Neural progenitor cell (in vitro differentiated cells): ENCODE measurements at regions not wholly inside any gene's neighbourhood (a gene's known extent, or its start where the extent isn't known, plus 50 kb on each side); places are given as distances from the start of the nearest gene placed in this dataset.

ENCODE experiments used
- DNase-seq: peaks from one replicate; pipeline ENCODE4 v3.0.0-alpha.2; 2016; ENCODE audit warnings: low spot score
- H2AFZ ChIP-seq: fragments of 200-600 bp; sonication (generic); replicated peaks from 2 replicates; pipeline ENCODE4 v1.6.1; 2016; ENCODE audit warnings: antibody characterized with exemption
- H3F3A ChIP-seq: fragments of 200-600 bp; sonication (generic); 2 replicates; pipeline ENCODE4 v1.6.1; 2016; ENCODE audit warnings: antibody characterized with exemption, low read depth
- H3K27ac ChIP-seq: fragments of 200-600 bp; sonication (generic); 2 replicates; pipeline ENCODE4 v1.5.1; 2016; ENCODE audit warnings: mild to moderate bottlenecking
- H3K27me3 ChIP-seq: fragments of 200-600 bp; sonication (generic); 2 replicates; pipeline ENCODE4 v1.6.1; 2016; ENCODE audit warnings: mild to moderate bottlenecking, moderate library complexity
- H3K36me3 ChIP-seq: fragments of 200-600 bp; sonication (generic); 2 replicates; pipeline ENCODE4 v1.5.1; 2016
- H3K4me1 ChIP-seq: fragments of 200-600 bp; sonication (generic); 2 replicates; pipeline ENCODE4 v1.6.1; 2016; ENCODE audit warnings: mixed run types
- H3K4me2 ChIP-seq: fragments of 200-600 bp; sonication (generic); 2 replicates; pipeline ENCODE4 v1.6.1; 2016
- H3K4me3 ChIP-seq: fragments of 200-600 bp; sonication (generic); 2 replicates; pipeline ENCODE4 v1.5.1; 2016
- H3K79me2 ChIP-seq: fragments of 200-600 bp; sonication (generic); 2 replicates; pipeline ENCODE4 v1.6.1; 2016; ENCODE audit warnings: low read depth
- H3K9ac ChIP-seq: fragments of 200-600 bp; sonication (generic); 2 replicates; pipeline ENCODE4 v1.6.1; 2016
- H3K9me3 ChIP-seq: fragments of 200-600 bp; sonication (generic); 2 replicates; pipeline ENCODE4 v1.5.1; 2016; ENCODE audit warnings: low read depth
- H4K20me1 ChIP-seq: fragments of 200-600 bp; sonication (generic); 2 replicates; pipeline ENCODE4 v1.6.1; 2016; ENCODE audit warnings: low read depth
- H3K27ac Mint-ChIP-seq: 3 replicates; pipeline ENCODE4 v1.8.0; 2021; ENCODE audit warnings: mixed read lengths
- H3K27me3 Mint-ChIP-seq: 2 replicates; pipeline ENCODE4 v1.8.0; 2022; ENCODE audit warnings: low read depth, mild to moderate bottlenecking, inconsistent platforms, moderate library complexity, mixed read lengths; ENCODE audit not compliant: insufficient read depth
- H3K36me3 Mint-ChIP-seq: 3 replicates; pipeline ENCODE4 v1.8.0; 2021; ENCODE audit warnings: mixed read lengths
- H3K4me1 Mint-ChIP-seq: 3 replicates; pipeline ENCODE4 v1.8.0; 2021; ENCODE audit warnings: mixed read lengths
- H3K4me3 Mint-ChIP-seq: 3 replicates; pipeline ENCODE4 v1.8.0; 2021; ENCODE audit warnings: mild to moderate bottlenecking, moderate library complexity, mixed read lengths
- H3K9me3 Mint-ChIP-seq: 3 replicates; pipeline ENCODE4 v1.8.0; 2020; ENCODE audit warnings: mixed read lengths
- CTCF ChIP-seq: fragments of 200-600 bp; sonication (generic); IDR thresholded peaks from 2 replicates; pipeline ENCODE4 v1.5.1; 2017; ENCODE audit warnings: antibody characterized with exemption, mild to moderate bottlenecking
- EZH2 ChIP-seq: fragments of 200-600 bp; sonication (generic); IDR thresholded peaks from 2 replicates; pipeline ENCODE4 v1.6.1; 2017; ENCODE audit warnings: antibody characterized with exemption, mild to moderate bottlenecking, moderate library complexity
- EZH2phosphoT487 ChIP-seq: fragments of 200-600 bp; sonication (generic); IDR thresholded peaks from 2 replicates; pipeline ENCODE4 v1.6.1; 2017; ENCODE audit warnings: antibody characterized with exemption

- H3K36me3 ChIP-seq: no peaks in the 10 kb centered on the region
- no peaks in the 10 kb centered on the region for H3K4me1 ChIP-seq
- H4K20me1 ChIP-seq: no peaks in the 10 kb centered on the region
- Mint-ChIP-seq H3K27me3 (peaks cover 4% of the 10 kb centered on the region), H3K36me3 (no peaks in the 10 kb centered on the region), H3K4me3 (no peak overlapping the region), H3K4me1 (no peaks in the 10 kb centered on the region), H3K9me3 (no peaks in the 10 kb centered on the region), H3K27ac (no peak overlapping the region)
- no peaks in the 10 kb centered on the region for H3K79me2 ChIP-seq
- no peak overlapping the region for H3K27ac ChIP-seq
- H3K4me3 ChIP-seq: no peak overlapping the region
- no peak for DNase-seq
- no peaks in the 10 kb centered on the region for H3K27me3 ChIP-seq
- no peak overlapping the region for H3K4me2 ChIP-seq
- no peak overlapping the region for H2AFZ ChIP-seq
- H3K9me3 ChIP-seq: no peaks in the 10 kb centered on the region
- H3K9ac ChIP-seq: no peak overlapping the region
- TF ChIP-seq EZH2 (no peak), EZH2phosphoT487 (no peak)
- no peaks in the 10 kb centered on the region for H3F3A ChIP-seq
These were observed 475.3 kb upstream of the RIOK2 start for GRCh38 chr5:97658116-97658900.

GRCh38 chr5:97666783-97667182 is 483.7 kb upstream of the RIOK2 start:
- Histone ChIP-seq H3K9me3 (no peaks in the 10 kb centered on the region), H3K36me3 (no peaks in the 10 kb centered on the region), H3K27ac (no peak overlapping the region), H3K27me3 (no peaks in the 10 kb centered on the region), H2AFZ (no peak overlapping the region), H3K9ac (no peak overlapping the region), H3K4me3 (no peak overlapping the region), H3K4me2 (no peak overlapping the region), H3K79me2 (no peaks in the 10 kb centered on the region), H4K20me1 (no peaks in the 10 kb centered on the region), H3F3A (no peaks in the 10 kb centered on the region), H3K4me1 (no peaks in the 10 kb centered on the region)
- Mint-ChIP-seq H3K4me1 (no peaks in the 10 kb centered on the region), H3K27me3 (no peaks in the 10 kb centered on the region), H3K4me3 (no peak overlapping the region), H3K9me3 (no peaks in the 10 kb centered on the region), H3K36me3 (no peaks in the 10 kb centered on the region), H3K27ac (no peak overlapping the region)
- TF ChIP-seq EZH2: no peak
- TF ChIP-seq EZH2phosphoT487: no peak
- no peak for TF ChIP-seq CTCF
- DNase-seq: no peak

GRCh38 chr5:97670447-97670846 is 487.4 kb upstream of the RIOK2 start:
- no peak overlapping the region for H3K27ac ChIP-seq
- no peaks in the 10 kb centered on the region for H3F3A ChIP-seq
- no peak overlapping the region for H3K4me2 ChIP-seq
- H2AFZ ChIP-seq: no peak overlapping the region
- no peaks in the 10 kb centered on the region for H3K4me1 Mint-ChIP-seq
- no peak for DNase-seq
- no peak overlapping the region for H3K27ac Mint-ChIP-seq
- H3K36me3 Mint-ChIP-seq: no peaks in the 10 kb centered on the region
- no peaks in the 10 kb centered on the region for H3K27me3 ChIP-seq
- TF ChIP-seq EZH2phosphoT487: no peak
- no peak for TF ChIP-seq CTCF
- TF ChIP-seq EZH2: no peak
- H3K4me3 ChIP-seq: no peak overlapping the region
- no peak overlapping the region for H3K9ac ChIP-seq
- H3K4me3 Mint-ChIP-seq: no peak overlapping the region
- no peaks in the 10 kb centered on the region for H3K36me3 ChIP-seq
- H3K9me3 ChIP-seq: no peaks in the 10 kb centered on the region
- no peaks in the 10 kb centered on the region for H3K9me3 Mint-ChIP-seq
- H3K27me3 Mint-ChIP-seq: no peaks in the 10 kb centered on the region
- H3K79me2 ChIP-seq: no peaks in the 10 kb centered on the region
- no peaks in the 10 kb centered on the region for H4K20me1 ChIP-seq
- H3K4me1 ChIP-seq: no peaks in the 10 kb centered on the region

GRCh38 chr5:97676608-97677007 is 493.6 kb upstream of the RIOK2 start:
- H3K36me3 ChIP-seq: no peaks in the 10 kb centered on the region
- Mint-ChIP-seq H3K4me1 (no peaks in the 10 kb centered on the region), H3K27me3 (no peaks in the 10 kb centered on the region), H3K4me3 (no peak overlapping the region), H3K27ac (no peak overlapping the region), H3K36me3 (no peaks in the 10 kb centered on the region), H3K9me3 (peaks cover 3% of the 10 kb centered on the region)
- no peak overlapping the region for H2AFZ ChIP-seq
- H3K4me2 ChIP-seq: no peak overlapping the region
- no peak for DNase-seq
- H3K27ac ChIP-seq: no peak overlapping the region
- no peaks in the 10 kb centered on the region for H3K9me3 ChIP-seq
- no peaks in the 10 kb centered on the region for H3K79me2 ChIP-seq
- no peak overlapping the region for H3K9ac ChIP-seq
- H3F3A ChIP-seq: no peaks in the 10 kb centered on the region
- no peaks in the 10 kb centered on the region for H3K4me1 ChIP-seq
- TF ChIP-seq EZH2phosphoT487: no peak
- TF ChIP-seq CTCF: no peak
- no peaks in the 10 kb centered on the region for H3K27me3 ChIP-seq
- H4K20me1 ChIP-seq: no peaks in the 10 kb centered on the region
- no peak overlapping the region for H3K4me3 ChIP-seq
